H1 (cell line): ENCODE measurements at regions not wholly inside any gene's neighbourhood (a gene's known extent, or its start where the extent isn't known, plus 50 kb on each side); places are given as distances from the start of the nearest gene placed in this dataset.

Experiments
- CTCF ChIP-seq, 3 experiments: IDR thresholded peaks; 1 replicate in 2 of 3; 2 replicates in 1 of 3; pipeline versions ENCODE4 v1.5.1 to v1.6.1; 2011; ENCODE audit warnings: low read length in 3 of 3, mild to moderate bottlenecking in 3 of 3, inconsistent platforms in 2 of 3, low read depth in 1 of 3, moderate library complexity in 1 of 3; ENCODE audit not compliant: insufficient read depth in 1 of 3; ENCODE audit errors: control extremely low read depth in 1 of 3
- EP300 ChIP-seq, 2 experiments: IDR thresholded peaks; 1 replicate in 1 of 2; 2 replicates in 1 of 2; pipeline ENCODE4 v1.6.1; 2011 to 2012; ENCODE audit warnings: low read depth in 2 of 2, low read length in 2 of 2, mild to moderate bottlenecking in 2 of 2, borderline replicate concordance in 1 of 2, inconsistent platforms in 1 of 2, moderate library complexity in 1 of 2
- POLR2A ChIP-seq, 2 experiments: IDR thresholded peaks; 1 replicate in 1 of 2; 2 replicates in 1 of 2; pipeline ENCODE4 v1.6.1; 2011; ENCODE audit warnings: low read depth in 2 of 2, low read length in 2 of 2, mild to moderate bottlenecking in 2 of 2; ENCODE audit errors: control extremely low read depth in 1 of 2
- SIN3A ChIP-seq, 2 experiments: IDR thresholded peaks in 1 of 2; conservative IDR thresholded peaks in 1 of 2; 2 replicates each; pipeline ENCODE4 v1.6.1; 2011 to 2012; ENCODE audit warnings: low read length in 2 of 2, improper control_type of control experiment in 1 of 2, low read depth in 1 of 2, mild to moderate bottlenecking in 1 of 2
- SP2 ChIP-seq: IDR thresholded peaks from 2 replicates; pipeline ENCODE4 v1.6.1; 2012; ENCODE audit warnings: mild to moderate bottlenecking, low read length, inconsistent platforms

- TF ChIP-seq POLR2A (IDR thresholded peaks at IDR 0.05; ENCODE audit: control extremely low read depth in 1 of 2, low read depth in 2 of 2, low read length in 2 of 2) (no peak), EP300 (IDR thresholded peaks at IDR 0.05; ENCODE audit: borderline replicate concordance in 1 of 2, low read depth in 2 of 2, low read length in 2 of 2) (no peak), SP2 (no peak), SIN3A (conservative IDR thresholded peaks at IDR 0.05 in 1 of 2, IDR thresholded peaks at IDR 0.05 in 1 of 2; ENCODE audit: low read depth in 1 of 2, low read length in 2 of 2) (no peak), CTCF (IDR thresholded peaks at IDR 0.05; ENCODE audit: control extremely low read depth in 1 of 3, insufficient read depth in 1 of 3, low read depth in 1 of 3, low read length in 3 of 3) (no peak)
Observed at GRCh38 chr7:12117170-12117569, 93.9 kb upstream of the TMEM106B start.
